SK-N-MC (cell line): ENCODE measurements at regions not wholly inside any gene's neighbourhood (a gene's known extent, or its start where the extent isn't known, plus 50 kb on each side); places are given as distances from the start of the nearest gene placed in this dataset.

Experiments used
- EZH2 ChIP-seq: fragments of 200-600 bp; sonication (generic); IDR thresholded peaks from one replicate; pipeline ENCODE4 v1.6.1; 2017; ENCODE audit warnings: antibody characterized with exemption
- FOXP2 ChIP-seq: optimal IDR thresholded peaks from 2 replicates; pipeline ENCODE3; 2011; ENCODE audit warnings: mild to moderate bottlenecking, moderate library complexity; ENCODE audit not compliant: insufficient read depth; ENCODE audit errors: extremely low read length, control extremely low read depth
- POLR2AphosphoS5 ChIP-seq: IDR thresholded peaks from 2 replicates; pipeline ENCODE4 v1.6.1; 2012; ENCODE audit warnings: mild to moderate bottlenecking, low read depth, low read length, borderline replicate concordance

DNA sequence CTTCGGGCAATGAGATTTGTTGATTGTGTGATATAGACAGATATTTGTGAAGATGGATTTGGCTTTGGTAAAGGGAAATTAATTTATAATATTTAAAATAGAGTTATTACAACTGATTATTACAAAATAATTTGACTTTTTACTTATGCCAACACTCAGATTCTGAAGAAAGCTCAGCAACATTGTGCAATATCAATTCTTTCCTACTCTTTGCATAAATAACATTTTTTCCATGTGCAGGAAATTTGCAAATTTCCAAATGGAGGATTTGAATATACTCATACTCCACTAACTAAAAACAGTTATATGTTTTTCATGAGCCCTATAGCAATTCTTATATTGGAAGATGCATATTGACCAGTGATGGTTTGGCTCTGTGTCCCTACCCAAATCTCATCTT, 676.4 kb upstream of the ADAMTS5 start:
- TF ChIP-seq EZH2 (no peak), POLR2AphosphoS5 (no peak), FOXP2 (no peak)
